A549 (cell line): ENCODE measurements at regions not wholly inside any gene's neighbourhood (a gene's known extent, or its start where the extent isn't known, plus 50 kb on each side); places are given as distances from the start of the nearest gene placed in this dataset.

Experiments
- ATAC-seq, 2 experiments: fragments of 200-7000 bp in 1 of 2; fragments of >200 bp in 1 of 2; cut with Nextera tagmentation in 1 of 2; cut with Tn5 transposase in 1 of 2; 3 replicates each; pipeline versions ENCODE4 v1.8.0 to v1.9.1; 2018 to 2020; ENCODE audit warnings: mild to moderate bottlenecking in 1 of 2, moderate library complexity in 1 of 2
- CTCF ChIA-PET: fragments of 300-600 bp; sonication (Branson Sonifier 250); formaldehyde crosslinking; extraction: SDS; loops from one replicate; lab custom pipeline; 2021; ENCODE audit warnings: antibody characterized with exemption, inconsistent platforms; lab: Yijun Ruan, JAX
- POLR2A ChIA-PET: fragments of 350-600 bp; formaldehyde crosslinking; extraction: SDS; loops from one replicate; lab custom pipeline; 2021; ENCODE audit warnings: antibody characterized with exemption, inconsistent platforms; lab: Yijun Ruan, JAX
- DNase-seq, 2 experiments: peaks; one replicate each; pipeline versions ENCODE4 v3.0.0 to v3.0.0-alpha.2; 2011 to 2016; ENCODE audit warnings: low read depth in 1 of 2, low spot score in 1 of 2
- FAIRE-seq: peaks from 2 replicates; lab custom pipeline; 2011; peaks lifted over from hg19 to GRCh38; lab: Jason Lieb, UNC
- H3K27ac ChIP-seq, 2 experiments: fragments of >200 bp; sonication (Bioruptor Twin); formaldehyde crosslinking; 3 replicates each; pipeline ENCODE4 v1.5.1; 2016 to 2017
- H3K4me1 ChIP-seq: fragments of >200 bp; sonication (Bioruptor Twin); formaldehyde crosslinking; 3 replicates; pipeline ENCODE4 v1.6.1; 2016
- H3K4me2 ChIP-seq: fragments of >200 bp; sonication (Bioruptor Twin); formaldehyde crosslinking; 3 replicates; pipeline ENCODE4 v1.6.1; 2016
- H3K4me3 ChIP-seq: fragments of >200 bp; sonication (Bioruptor Twin); formaldehyde crosslinking; 3 replicates; pipeline ENCODE4 v1.5.1; 2016
- H3K9me3 ChIP-seq: fragments of >200 bp; sonication (Bioruptor Twin); formaldehyde crosslinking; 3 replicates; pipeline ENCODE4 v1.6.1; 2016
- BHLHE40 ChIP-seq: IDR thresholded peaks from 2 replicates; pipeline ENCODE4 v1.6.1; 2012; ENCODE audit warnings: low read depth, low read length, inconsistent platforms
- CEBPB ChIP-seq, 2 experiments: fragments of >200 bp in 1 of 2; sonication (Bioruptor Twin) in 1 of 2; formaldehyde crosslinking in 1 of 2; IDR thresholded peaks; 2 replicates each; pipeline ENCODE4 v1.6.1; 2012 to 2016
- EHF ChIP-seq: fragments of 250-450 bp; sonication (Bioruptor Pico); IDR thresholded peaks from 2 replicates; pipeline ENCODE4 v1.5.0; 2020; ENCODE audit warnings: mild to moderate bottlenecking
- EHMT2 ChIP-seq: fragments of 200-600 bp; sonication (generic); IDR thresholded peaks from 2 replicates; pipeline ENCODE4 v1.6.1; 2016; ENCODE audit warnings: antibody characterized with exemption, low read depth, mild to moderate bottlenecking, moderate library complexity
- FOSB ChIP-seq: fragments of 250-450 bp; sonication (Bioruptor Pico); IDR thresholded peaks from 2 replicates; pipeline ENCODE4 v1.5.0; 2020; ENCODE audit warnings: mild to moderate bottlenecking, moderate library complexity
- FOXS1 ChIP-seq: fragments of 250-450 bp; sonication (Bioruptor Pico); IDR thresholded peaks from 2 replicates; pipeline ENCODE4 v1.5.0; 2020; ENCODE audit warnings: mild to moderate bottlenecking, moderate library complexity
- HOXB5 ChIP-seq: fragments of 250-450 bp; sonication (Bioruptor Pico); IDR thresholded peaks from 2 replicates; pipeline ENCODE4 v1.5.0; 2020; ENCODE audit warnings: mild to moderate bottlenecking, moderate library complexity
- JUN ChIP-seq, 2 experiments: fragments of >200 bp; sonication (Bioruptor Twin); formaldehyde crosslinking; IDR thresholded peaks; 2 replicates in 1 of 2; 3 replicates in 1 of 2; pipeline ENCODE4 v1.6.1; 2016 to 2017
- JUNB ChIP-seq: fragments of >200 bp; sonication (Bioruptor Twin); formaldehyde crosslinking; IDR thresholded peaks from 2 replicates; pipeline ENCODE4 v1.6.1; 2016
- KDM5A ChIP-seq: fragments of 200-600 bp; sonication (generic); IDR thresholded peaks from 2 replicates; pipeline ENCODE4 v1.6.1; 2016; ENCODE audit warnings: antibody characterized with exemption, mild to moderate bottlenecking
- MAFK ChIP-seq: fragments of 450-650 bp; IDR thresholded peaks from 2 replicates; pipeline ENCODE4 v1.6.1; 2014; ENCODE audit not compliant: partially characterized antibody
- MYC ChIP-seq: IDR thresholded peaks from 2 replicates; pipeline ENCODE4 v1.6.1; 2012; ENCODE audit warnings: mild to moderate bottlenecking, inconsistent platforms, low read length, improper control_type of control experiment, borderline replicate concordance
- NPAS2 ChIP-seq: fragments of 250-450 bp; sonication (Bioruptor Pico); IDR thresholded peaks from 2 replicates; pipeline ENCODE4 v1.8.0; 2022; ENCODE audit warnings: mild to moderate bottlenecking, moderate library complexity, borderline replicate concordance
- NR3C1 ChIP-seq: fragments of >200 bp; sonication (Bioruptor Twin); formaldehyde crosslinking; IDR thresholded peaks from 3 replicates; pipeline ENCODE4 v1.6.1; 2017
- POLR2A ChIP-seq: IDR thresholded peaks from 2 replicates; pipeline ENCODE4 v1.6.1; 2012; ENCODE audit warnings: mild to moderate bottlenecking, low read length
- RFX5 ChIP-seq: fragments of 450-650 bp; IDR thresholded peaks from 2 replicates; pipeline ENCODE4 v1.7.1; 2014; ENCODE audit warnings: antibody characterized with exemption, mild to moderate bottlenecking, moderate library complexity
- SREBF2 ChIP-seq: fragments of 450-650 bp; IDR thresholded peaks from 2 replicates; pipeline ENCODE4 v1.6.1; 2014; ENCODE audit warnings: mild to moderate bottlenecking, moderate library complexity
- TFCP2L1 ChIP-seq: fragments of 250-450 bp; sonication (Bioruptor Pico); IDR thresholded peaks from 2 replicates; pipeline ENCODE4 v1.5.0; 2021; ENCODE audit warnings: mild to moderate bottlenecking
- TP53 ChIP-seq: fragments of 250-450 bp; sonication (Bioruptor Pico); IDR thresholded peaks from 2 replicates; pipeline ENCODE4 v1.5.0; 2021; ENCODE audit warnings: mild to moderate bottlenecking, moderate library complexity
- ZC3H11A ChIP-seq: fragments of 450-650 bp; IDR thresholded peaks from 2 replicates; pipeline ENCODE4 v1.6.1; 2014; ENCODE audit warnings: antibody characterized with exemption, mild to moderate bottlenecking
- ZFP36 ChIP-seq: fragments of 450-650 bp; IDR thresholded peaks from 2 replicates; pipeline ENCODE4 v1.6.1; 2014; ENCODE audit warnings: borderline replicate concordance; ENCODE audit not compliant: partially characterized antibody
- ZSCAN20 ChIP-seq: fragments of 250-450 bp; sonication (Bioruptor Pico); IDR thresholded peaks from 2 replicates; pipeline ENCODE4 v1.8.0; 2022; ENCODE audit warnings: mild to moderate bottlenecking, moderate library complexity
- WGBS: methylation state at CpG from one replicate; pipeline ENCODE4 v1.1.6; 2017; ENCODE audit errors: missing lambda C conversion rate; 5-methylcytosine and 5-hydroxymethylcytosine counted together
- TF ChIP-seq, protein P1 (sequence below): fragments of >200 bp; sonication (Bioruptor Twin); formaldehyde crosslinking; IDR thresholded peaks from 3 replicates; pipeline ENCODE4 v1.6.1; 2016
- TF ChIP-seq, protein P2 (sequence below): fragments of 250-450 bp; sonication (Bioruptor Pico); IDR thresholded peaks from 2 replicates; pipeline ENCODE4 v1.5.0; 2021; ENCODE audit warnings: mild to moderate bottlenecking, moderate library complexity, borderline replicate concordance

DNA sequence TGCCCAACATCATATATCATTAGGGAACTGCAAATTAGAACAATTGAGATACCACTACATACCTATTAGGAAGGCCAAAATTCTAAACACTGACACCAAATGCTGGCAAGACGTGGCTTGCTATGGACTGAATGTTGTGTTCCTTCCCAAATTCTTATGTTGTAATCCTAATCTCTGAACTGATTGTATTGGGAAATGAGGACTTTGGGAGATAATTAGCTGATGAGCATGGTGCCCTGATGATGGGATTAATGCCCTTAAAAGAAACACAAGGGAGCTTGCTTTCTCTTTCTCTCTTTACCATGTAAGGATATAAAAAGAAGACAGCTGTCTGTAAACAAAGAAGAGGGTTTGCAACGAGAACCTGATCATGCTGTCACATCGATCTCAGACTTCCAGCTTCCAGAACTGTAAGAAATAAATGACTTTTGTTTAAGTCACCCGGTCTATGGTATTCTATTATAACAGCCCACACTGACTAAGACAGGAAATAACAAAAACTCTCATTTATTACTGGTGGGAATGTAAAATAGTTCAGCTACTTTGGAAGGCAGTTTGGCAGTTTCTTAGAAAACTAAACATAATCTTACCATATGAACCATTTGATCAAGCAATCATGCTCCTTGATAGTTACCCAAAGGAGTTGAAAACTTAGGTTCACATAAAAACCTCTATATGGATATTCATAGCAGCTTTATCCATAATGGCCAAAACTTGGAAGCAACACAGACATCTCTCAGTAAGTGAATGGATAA, 458.3 kb upstream of the CBLB start:
- Histone ChIP-seq H3K4me2 (no peak overlapping the region), H3K27ac (no peak overlapping the region), H3K4me3 (no peak overlapping the region), H3K9me3 (no peaks in the 10 kb centered on the region), H3K4me1 (no peaks in the 10 kb centered on the region)
- no peak for DNase-seq
- TF ChIP-seq NR3C1, result no peak
- TF ChIP-seq KDM5A, result no peak
- no peak for TF ChIP-seq ZSCAN20 (CRISPR knock-in tag)
- TF ChIP-seq MYC, result no peak
- no peak for TF ChIP-seq MAFK
- no peak for TF ChIP-seq ZC3H11A
- TF ChIP-seq HOXB5, result no peak
- TF ChIP-seq ZFP36, result no peak
- no peak for TF ChIP-seq TP53 (CRISPR knock-in tag)
- no peak for TF ChIP-seq EHF (CRISPR knock-in tag)
- TF ChIP-seq JUNB, result no peak
- no peak for TF ChIP-seq NPAS2 (CRISPR knock-in tag)
- WGBS, result 38% methylated on average over 4 of the region's 4 CpGs
- no peak for FAIRE-seq
- ChIA-PET CTCF (interaction anchor here (1.0 kb wide), 1 partner anchor 9 kb away, joined by 3 read pairs; no protein-coding TSS in a partner anchor), POLR2A (no interaction called here)
- no peak for ATAC-seq

DNA sequence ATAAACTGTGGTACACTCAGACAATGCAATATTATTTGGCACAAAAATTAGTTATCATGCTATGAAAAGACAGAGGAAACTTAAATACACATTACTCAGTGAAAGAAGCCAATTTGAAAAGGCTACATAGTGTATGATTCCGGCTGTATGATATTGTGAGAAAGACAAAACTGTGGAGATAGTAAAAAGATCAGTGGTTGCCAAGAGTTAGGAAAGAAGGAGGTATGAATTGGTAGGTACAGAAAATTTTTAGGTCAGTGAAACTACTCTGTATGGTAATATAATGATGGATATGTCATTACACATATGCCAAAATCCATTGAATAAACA, 458.8 kb upstream of the CBLB start:
- Histone ChIP-seq H3K4me3 (no peak overlapping the region), H3K9me3 (no peaks in the 10 kb centered on the region), H3K27ac (no peak overlapping the region), H3K4me1 (no peaks in the 10 kb centered on the region), H3K4me2 (no peak overlapping the region)
- DNase-seq, result no peak
- TF ChIP-seq CEBPB (IDR thresholded peaks at IDR 0.05) (no peak), EHF (CRISPR knock-in tag) (no peak)
- TF ChIP-seq, protein P1, sequence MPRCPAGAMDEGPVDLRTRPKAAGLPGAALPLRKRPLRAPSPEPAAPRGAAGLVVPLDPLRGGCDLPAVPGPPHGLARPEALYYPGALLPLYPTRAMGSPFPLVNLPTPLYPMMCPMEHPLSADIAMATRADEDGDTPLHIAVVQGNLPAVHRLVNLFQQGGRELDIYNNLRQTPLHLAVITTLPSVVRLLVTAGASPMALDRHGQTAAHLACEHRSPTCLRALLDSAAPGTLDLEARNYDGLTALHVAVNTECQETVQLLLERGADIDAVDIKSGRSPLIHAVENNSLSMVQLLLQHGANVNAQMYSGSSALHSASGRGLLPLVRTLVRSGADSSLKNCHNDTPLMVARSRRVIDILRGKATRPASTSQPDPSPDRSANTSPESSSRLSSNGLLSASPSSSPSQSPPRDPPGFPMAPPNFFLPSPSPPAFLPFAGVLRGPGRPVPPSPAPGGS, result no peak
- TF ChIP-seq, protein P2, sequence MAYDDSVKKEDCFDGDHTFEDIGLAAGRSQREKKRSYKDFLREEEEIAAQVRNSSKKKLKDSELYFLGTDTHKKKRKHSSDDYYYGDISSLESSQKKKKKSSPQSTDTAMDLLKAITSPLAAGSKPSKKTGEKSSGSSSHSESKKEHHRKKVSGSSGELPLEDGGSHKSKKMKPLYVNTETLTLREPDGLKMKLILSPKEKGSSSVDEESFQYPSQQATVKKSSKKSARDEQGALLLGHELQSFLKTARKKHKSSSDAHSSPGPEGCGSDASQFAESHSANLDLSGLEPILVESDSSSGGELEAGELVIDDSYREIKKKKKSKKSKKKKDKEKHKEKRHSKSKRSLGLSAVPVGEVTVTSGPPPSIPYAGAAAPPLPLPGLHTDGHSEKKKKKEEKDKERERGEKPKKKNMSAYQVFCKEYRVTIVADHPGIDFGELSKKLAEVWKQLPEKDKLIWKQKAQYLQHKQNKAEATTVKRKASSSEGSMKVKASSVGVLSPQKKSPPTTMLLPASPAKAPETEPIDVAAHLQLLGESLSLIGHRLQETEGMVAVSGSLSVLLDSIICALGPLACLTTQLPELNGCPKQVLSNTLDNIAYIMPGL (CRISPR knock-in tag), result no peak
- CTCF ChIA-PET, result no interaction called here
- 68% methylated on average over 1 of the region's 1 CpG for WGBS
- no peak for ATAC-seq
- POLR2A ChIA-PET, result no interaction called here
- no peak for FAIRE-seq

DNA sequence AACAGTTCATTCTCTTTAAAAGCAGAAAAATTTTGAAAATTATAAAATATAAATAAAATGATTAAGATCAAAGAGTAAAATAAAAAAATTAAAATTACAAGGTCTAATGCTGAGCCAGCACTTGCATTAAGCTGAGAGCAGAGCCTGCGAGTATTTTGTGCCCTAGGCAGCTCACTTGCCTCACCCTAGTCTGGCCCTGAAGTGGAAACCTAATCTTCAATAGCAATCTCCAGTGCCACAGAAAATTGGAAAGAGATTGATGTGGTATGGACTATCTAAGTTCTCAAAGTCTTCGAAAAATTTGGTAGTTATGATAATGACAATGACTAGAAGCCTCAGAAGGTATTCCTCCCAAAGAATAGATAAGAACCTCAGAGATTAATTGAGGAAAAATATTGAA, 459.4 kb upstream of the CBLB start:
- POLR2A ChIA-PET, result no interaction called here
- Histone ChIP-seq H3K4me1 (0 out of 3 replicates have a peak, but pooled peaks cover 3% of the 10 kb centered on the region), H3K4me2 (no peak overlapping the region), H3K4me3 (no peak overlapping the region), H3K27ac (no peak overlapping the region), H3K9me3 (no peaks in the 10 kb centered on the region)
- WGBS, result 39% methylated on average over 2 of the region's 2 CpGs
- DNase-seq (no peak), FAIRE-seq (no peak), ATAC-seq (no peak)
- CTCF ChIA-PET, result no interaction called here
- no peak for TF ChIP-seq FOSB
- no peak for TF ChIP-seq POLR2A
- TF ChIP-seq RFX5, result no peak

DNA sequence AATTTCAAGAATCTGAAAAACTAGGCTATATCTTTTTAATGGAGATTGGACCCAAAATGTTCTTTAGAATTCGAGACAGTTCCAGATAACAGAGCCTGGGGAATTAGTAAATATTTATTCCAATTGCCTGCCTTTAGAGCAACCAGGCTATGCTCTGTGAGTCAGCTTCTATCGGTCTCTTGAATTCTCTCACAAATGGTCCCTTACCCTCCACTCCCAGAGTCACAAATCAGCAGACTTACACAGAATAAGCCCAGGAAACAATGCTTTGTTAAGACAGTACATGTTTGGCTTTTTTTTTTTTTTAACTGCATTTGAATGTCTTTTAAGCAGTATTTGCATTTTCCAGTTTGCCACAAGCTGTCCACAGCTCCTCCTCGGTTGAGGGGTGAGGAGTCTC, 460.7 kb upstream of the CBLB start:
- FAIRE-seq (no peak), ATAC-seq (no peak), DNase-seq (no peak)
- 42% methylated on average over 3 of the region's 3 CpGs for WGBS
- Histone ChIP-seq H3K4me3 (no peak overlapping the region), H3K27ac (no peak overlapping the region), H3K4me2 (no peak overlapping the region), H3K4me1 (peaks cover 8% of the 10 kb centered on the region; the same call in 1 of the 3 replicates), H3K9me3 (no peaks in the 10 kb centered on the region)
- ChIA-PET POLR2A (no interaction called here), CTCF (interaction anchor here (0.7 kb wide), 1 partner anchor 26 kb away, joined by 4 read pairs; no protein-coding TSS in a partner anchor)
- no peak for TF ChIP-seq BHLHE40
- TF ChIP-seq TFCP2L1, result no peak
- TF ChIP-seq EHF (CRISPR knock-in tag), result no peak
- no peak for TF ChIP-seq EHMT2
- no peak for TF ChIP-seq SREBF2
- no peak for TF ChIP-seq JUN (IDR thresholded peaks at IDR 0.05)
- TF ChIP-seq ZC3H11A, result no peak
- no peak for TF ChIP-seq FOXS1
- no peak for TF ChIP-seq KDM5A
